A673 (cell line): ENCODE measurements at regions not wholly inside any gene's neighbourhood (a gene's known extent, or its start where the extent isn't known, plus 50 kb on each side); places are given as distances from the start of the nearest gene placed in this dataset.

Source experiments
- CTCF ChIP-seq: fragments of 300-800, 200-600 bp; sonication (generic); conservative IDR thresholded peaks from 2 replicates; pipeline ENCODE4 v1.5.1; 2017; ENCODE audit warnings: low read depth, mild to moderate bottlenecking, antibody characterized with exemption, low read length, moderate library complexity, mixed read lengths
- EZH2 ChIP-seq: fragments of 200-600 bp; sonication (generic); IDR thresholded peaks from 2 replicates; pipeline ENCODE4 v1.6.1; 2017; ENCODE audit warnings: borderline replicate concordance, low read depth, mild to moderate bottlenecking, mixed read lengths, antibody characterized with exemption, low read length; ENCODE audit not compliant: poor library complexity, severe bottlenecking

GRCh38 chr4:142929526-142929925, 83.4 kb upstream of the INPP4B start:
- TF ChIP-seq CTCF: no peak
- no peak for TF ChIP-seq EZH2
